ENCODE measurements at regions not wholly inside any gene's neighbourhood (a gene's known extent, or its start where the extent isn't known, plus 50 kb on each side); places are given as distances from the start of the nearest gene placed in this dataset.

DNA sequence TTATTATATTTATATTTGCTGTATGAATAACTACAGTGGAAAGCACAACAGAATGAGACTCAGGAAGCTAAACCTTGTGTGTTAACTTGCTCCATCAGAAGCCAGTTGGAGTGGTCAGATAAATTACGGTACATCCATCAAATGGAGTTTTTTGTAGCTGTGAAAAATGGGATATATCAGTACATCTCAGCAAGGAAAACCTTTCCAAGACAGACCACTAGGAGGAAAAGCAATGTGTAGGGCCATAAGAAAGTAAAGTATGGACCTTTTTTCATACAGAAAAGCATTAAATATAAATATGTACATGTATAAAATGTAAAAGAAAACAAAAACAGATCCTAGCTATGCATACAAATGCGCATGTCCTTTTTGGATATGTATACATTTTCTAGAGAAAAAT, 403.8 kb upstream of the CDH11 start:
- no peak for TF ChIP-seq POLR2AphosphoS5 (IDR thresholded peaks at IDR 0.05; ENCODE audit: borderline replicate concordance, low read depth, low read length)
- TF ChIP-seq EZH2 (IDR thresholded peaks at IDR 0.05): no peak
